SK-MEL-5 (cell line): ENCODE measurements at regions not wholly inside any gene's neighbourhood (a gene's known extent, or its start where the extent isn't known, plus 50 kb on each side); places are given as distances from the start of the nearest gene placed in this dataset.
"Not testable (repeated sequence)": the region's sequence is repeated elsewhere in the genome, so short reads cannot be mapped to it uniquely, and the experiment has no call there.

Experiments
- DNase-seq: peaks from one replicate; pipeline ENCODE4 v3.0.0-alpha.2; 2016; ENCODE audit warnings: low read depth, low spot score
- in situ Hi-C: cut with HindIII; loops from 2 replicates; pipeline ENCODE4 v1.10.0; 2016; ENCODE audit warnings: low sequenced_read_pairs, high pct_unique_total_duplicates, low pct_unique_long_range_greater_than_20kb

GRCh38 chr2:77684543-77685319 is 162.6 kb upstream of the LRRTM4 start:
- in situ Hi-C loops, DNase-seq: not testable (repeated sequence)

DNA sequence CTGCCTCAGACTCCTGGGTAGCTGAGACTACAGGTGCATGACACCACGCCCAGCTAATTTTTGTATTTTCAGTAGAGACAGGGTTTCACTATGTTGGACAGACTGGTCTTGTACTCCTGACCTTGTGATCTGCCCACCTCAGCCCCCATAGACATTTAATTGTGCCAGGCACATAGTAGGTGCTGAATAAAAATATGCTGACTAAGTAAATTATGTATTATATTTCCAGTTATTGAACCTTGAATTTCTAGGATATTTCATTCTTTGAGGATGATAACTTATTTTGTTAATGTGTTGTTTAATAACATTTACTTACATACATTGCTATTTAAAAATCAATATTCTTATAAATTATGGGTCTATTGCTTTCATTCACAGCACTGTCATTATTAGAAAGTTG is 190.4 kb upstream of the LRRTM4 start:
- DNase-seq = no peak
- in situ Hi-C loops = no loop called here

DNA sequence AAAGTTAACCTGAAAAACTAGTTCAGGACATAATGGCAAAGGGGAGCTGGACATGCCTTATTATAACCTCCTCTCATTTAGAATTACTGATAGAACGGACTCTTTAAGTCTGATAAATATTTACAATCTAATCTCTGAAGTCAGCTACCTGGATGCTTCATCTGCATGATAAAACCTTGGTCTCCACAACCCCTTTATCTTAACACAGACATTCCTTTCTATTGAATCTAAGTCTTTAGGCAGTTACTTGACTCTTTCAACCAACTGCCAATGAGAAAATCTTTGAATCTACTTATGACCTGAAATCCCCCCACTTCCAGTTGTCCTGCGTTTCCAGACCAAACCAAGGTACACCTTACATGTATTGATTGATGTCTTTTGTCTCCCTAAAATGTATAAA is 191.2 kb upstream of the LRRTM4 start:
- in situ Hi-C loops = no loop called here
- DNase-seq = no peak

DNA sequence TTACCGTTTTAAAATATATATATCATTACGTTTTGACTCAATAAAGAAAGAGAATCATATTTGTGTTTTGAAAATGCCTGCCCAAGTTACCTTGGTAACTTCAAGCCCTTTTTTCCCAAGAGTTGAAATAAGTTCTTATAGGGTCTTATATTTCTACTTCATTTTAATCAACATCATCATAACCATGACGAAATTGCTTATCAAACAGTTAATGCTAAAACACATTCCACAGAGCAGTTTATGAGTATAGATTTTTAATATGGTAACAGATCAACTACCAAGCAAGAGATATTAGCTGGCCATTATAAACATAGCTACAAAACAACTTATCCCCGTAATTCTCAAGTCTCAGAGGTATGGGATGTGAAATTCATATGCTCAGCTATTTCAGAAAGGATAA is 197.9 kb upstream of the LRRTM4 start:
- in situ Hi-C loops = no loop called here
- DNase-seq = no peak

- in situ Hi-C loops = no loop called here
- DNase-seq = no peak
Observed at GRCh38 chr2:77721593-77721992, 199.4 kb upstream of the LRRTM4 start.

DNA sequence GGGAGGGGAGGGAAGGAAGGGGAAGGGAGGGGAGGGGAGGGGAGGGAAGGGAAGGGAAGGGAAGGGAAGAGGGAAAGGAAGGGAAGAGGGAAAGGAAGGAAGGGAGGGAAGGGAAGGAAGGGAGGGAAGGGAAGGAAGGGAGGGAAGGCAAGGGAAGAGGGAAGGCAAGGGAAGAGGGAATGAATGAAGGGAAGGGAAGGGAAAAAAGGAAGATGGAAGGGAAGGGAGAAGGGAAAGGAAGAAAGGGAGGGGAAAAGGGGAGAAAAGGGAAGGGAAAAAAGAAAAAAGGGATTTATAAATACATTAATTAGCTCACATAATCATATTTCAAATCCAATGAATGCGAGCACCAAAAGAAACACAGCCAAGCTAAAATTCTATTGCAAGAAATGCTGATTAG is 202.9 kb upstream of the LRRTM4 start:
- DNase-seq = no peak
- in situ Hi-C loops = no loop called here

DNA sequence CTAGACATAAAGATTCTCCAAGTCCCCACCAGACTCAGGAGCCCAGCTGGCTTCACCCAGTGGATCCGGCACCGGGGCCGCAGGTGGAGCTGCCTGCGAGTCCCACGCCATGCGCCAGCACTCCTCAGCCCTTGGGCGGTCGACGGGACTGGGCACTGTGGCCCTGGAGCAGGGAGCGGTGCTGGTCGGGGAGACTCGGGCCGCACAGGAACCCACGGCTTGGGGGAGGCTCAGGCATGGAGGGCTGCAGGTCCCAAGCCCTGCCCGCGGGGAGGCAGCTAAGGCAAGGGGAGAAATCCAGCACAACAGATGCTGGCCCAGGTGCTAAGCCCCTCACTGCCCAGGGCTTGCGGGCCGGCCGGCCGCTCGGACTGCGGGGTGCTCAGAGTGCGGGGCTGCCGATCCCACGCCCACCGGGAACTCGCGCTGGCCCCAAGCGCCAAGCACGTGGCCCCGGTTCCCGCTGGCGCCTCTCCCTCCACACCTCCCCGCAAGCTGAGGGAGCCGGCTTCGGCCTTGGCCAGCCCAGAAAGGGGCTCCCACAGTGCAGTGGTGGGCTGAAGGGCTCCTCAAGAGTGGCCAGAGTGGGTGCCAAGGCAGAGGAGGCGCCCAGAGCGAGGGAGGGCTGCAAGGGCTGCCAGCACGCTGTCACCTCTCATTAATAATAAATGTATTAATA is 212.6 kb upstream of the LRRTM4 start:
- DNase-seq, in situ Hi-C loops: not testable (repeated sequence)

DNA sequence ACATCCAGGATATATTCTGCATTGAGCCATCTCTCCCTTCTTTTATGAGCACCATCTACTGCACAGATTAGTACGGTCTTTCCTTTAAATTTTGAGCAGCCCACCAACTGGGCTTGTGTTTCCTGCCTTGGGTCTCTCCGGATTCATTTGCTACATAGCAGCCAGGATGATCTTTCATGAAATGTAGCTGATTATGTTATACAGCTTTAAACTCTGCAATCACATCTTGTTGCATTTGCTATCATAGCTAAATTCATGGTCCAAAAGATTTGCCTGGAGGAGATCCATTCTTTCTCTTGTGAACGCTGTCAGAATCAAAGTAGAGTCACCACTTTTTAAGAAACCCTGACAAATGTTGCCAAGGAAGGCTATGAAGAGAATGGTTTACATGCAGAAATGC is 215.1 kb upstream of the LRRTM4 start:
- no peak for DNase-seq
- in situ Hi-C loops = no loop called here

- in situ Hi-C loops = no loop called here
- DNase-seq = peak; percentile 9
Observed at GRCh38 chr2:77746780-77747179, 224.6 kb upstream of the LRRTM4 start.

- in situ Hi-C loops, DNase-seq: not testable (repeated sequence)
Observed at GRCh38 chr2:77753710-77754345, 231.7 kb upstream of the LRRTM4 start.

GRCh38 chr2:77767388-77768076 is 245.4 kb upstream of the LRRTM4 start:
- DNase-seq = no peak
- in situ Hi-C loops = no loop called here

DNA sequence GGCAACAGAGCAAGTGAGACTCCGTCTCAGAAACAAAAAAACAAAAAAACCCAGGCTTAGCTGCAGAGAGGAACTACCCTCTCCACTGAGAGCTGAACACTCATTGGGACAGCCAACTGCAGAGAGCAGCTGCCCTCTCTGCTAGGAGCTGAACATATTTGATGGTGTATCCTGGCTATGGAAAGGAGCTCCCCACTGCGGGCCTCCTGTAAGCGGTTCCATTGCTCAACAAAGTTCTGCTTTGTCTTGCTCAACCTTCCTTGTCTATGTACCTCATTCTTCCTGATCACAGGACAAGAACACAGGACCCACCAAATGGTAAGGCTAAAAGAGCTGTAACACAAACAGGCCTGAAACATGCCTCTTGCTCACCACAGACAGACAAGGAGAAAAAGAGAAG is 246.3 kb upstream of the LRRTM4 start:
- in situ Hi-C loops = no loop called here
- no peak for DNase-seq

- no peak for DNase-seq
- in situ Hi-C loops = no loop called here
Observed at GRCh38 chr2:77778917-77779316, 256.7 kb upstream of the LRRTM4 start.

DNA sequence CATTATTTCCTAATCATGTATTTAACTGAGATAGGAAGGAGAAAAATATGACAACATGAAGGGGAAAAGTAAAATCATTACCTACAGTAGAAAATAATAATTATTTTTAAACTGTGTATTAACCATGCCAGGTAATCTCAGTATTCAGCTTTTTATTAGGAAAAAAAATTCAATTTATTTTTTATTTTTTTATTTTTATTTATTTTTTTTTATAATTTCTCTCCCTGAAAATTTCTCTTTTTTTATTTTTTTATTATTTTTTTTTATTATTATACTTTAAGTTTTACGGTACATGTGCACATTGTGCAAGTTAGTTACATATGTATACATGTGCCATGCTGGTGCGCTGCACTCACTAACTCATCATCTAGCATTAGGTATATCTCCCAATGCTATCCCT is 271.3 kb upstream of the LRRTM4 start:
- DNase-seq, in situ Hi-C loops: not testable (repeated sequence)

- in situ Hi-C loops = no loop called here
- no peak for DNase-seq
Observed at GRCh38 chr2:77796397-77796796, 274.2 kb upstream of the LRRTM4 start.

DNA sequence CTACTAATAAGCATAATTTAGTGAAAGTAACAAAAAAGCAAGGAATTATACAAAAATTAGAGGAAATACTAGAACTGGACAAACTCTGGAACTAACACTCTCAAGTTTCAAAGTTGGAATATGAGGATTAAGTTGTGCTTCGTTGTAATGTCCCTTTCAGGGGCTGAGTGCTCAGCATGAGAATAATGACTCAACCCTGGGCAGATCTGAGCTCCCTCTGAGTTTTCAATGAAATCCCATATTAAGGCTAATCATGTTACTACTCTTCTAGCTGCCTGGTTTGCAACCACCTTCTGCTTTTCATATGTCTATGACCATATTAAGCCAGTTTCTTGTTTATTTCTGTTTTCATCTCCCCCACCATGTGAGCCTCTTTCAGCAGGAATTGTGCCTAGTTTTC is 274.9 kb upstream of the LRRTM4 start:
- in situ Hi-C loops = no loop called here
- DNase-seq = no peak

DNA sequence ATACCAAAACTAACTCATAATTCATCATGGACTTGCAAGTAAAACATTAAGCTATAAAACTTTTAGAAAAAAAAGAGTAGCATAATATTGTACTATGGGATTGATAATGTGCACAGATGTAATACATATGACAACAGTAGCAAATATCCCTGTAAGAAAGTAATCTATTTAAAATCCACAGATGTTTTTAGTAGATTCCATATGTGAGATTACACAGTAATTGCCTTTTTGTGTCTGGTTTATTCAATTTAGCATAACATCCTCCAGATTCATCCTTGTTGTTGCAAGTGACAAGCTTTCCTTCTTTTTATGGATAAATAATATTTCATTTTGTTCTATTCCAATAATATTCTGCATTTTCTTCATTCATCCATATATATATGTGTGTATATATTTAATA is 278.2 kb upstream of the LRRTM4 start:
- in situ Hi-C loops = no loop called here
- no peak for DNase-seq

- in situ Hi-C loops = no loop called here
- no peak for DNase-seq
Observed at GRCh38 chr2:77807531-77808215, 285.5 kb upstream of the LRRTM4 start.
